CD14-positive monocyte (primary cell): ENCODE measurements at regions not wholly inside any gene's neighbourhood (a gene's known extent, or its start where the extent isn't known, plus 50 kb on each side); places are given as distances from the start of the nearest gene placed in this dataset.

Experiments
- DNase-seq, 3 donors: peaks; one replicate each; pipeline ENCODE4 v3.0.0-alpha.2; 2011 to 2022
- H2AFZ ChIP-seq: 2 replicates; pipeline ENCODE4 v1.6.0; 2012; ENCODE audit warnings: mild to moderate bottlenecking, low read depth, low read length, inconsistent platforms; ENCODE audit not compliant: insufficient read depth, poor library complexity, severe bottlenecking
- H3K27ac ChIP-seq, 2 donors: 1 replicate in 1 of 2; 2 replicates in 1 of 2; pipeline ENCODE4 v1.5.1; 2012 to 2013; ENCODE audit warnings: low read length in 2 of 2, control low read depth in 1 of 2, inconsistent platforms in 1 of 2, low read depth in 1 of 2, mild to moderate bottlenecking in 1 of 2
- H3K27me3 ChIP-seq, 2 donors: one replicate each; pipeline versions ENCODE4 v1.6.0 to v1.6.1; 2011 to 2013; ENCODE audit warnings: low read length in 2 of 2; ENCODE audit not compliant: control insufficient read depth in 2 of 2, insufficient read depth in 2 of 2
- H3K36me3 ChIP-seq, 2 donors: replicated peaks in 1 of 2; 1 replicate in 1 of 2; 2 replicates in 1 of 2; pipeline versions ENCODE4 v1.5.1 to v1.6.1; 2012 to 2013; ENCODE audit warnings: low read length in 2 of 2, control low read depth in 1 of 2, inconsistent platforms in 1 of 2, mild to moderate bottlenecking in 1 of 2; ENCODE audit not compliant: insufficient read depth in 2 of 2, control insufficient read depth in 1 of 2
- H3K4me1 ChIP-seq, 2 donors: 1 replicate in 1 of 2; 2 replicates in 1 of 2; pipeline versions ENCODE4 v1.5.1 to v1.6.1; 2012 to 2013; ENCODE audit warnings: low read length in 2 of 2, control low read depth in 1 of 2, inconsistent platforms in 1 of 2, mild to moderate bottlenecking in 1 of 2, moderate library complexity in 1 of 2; ENCODE audit not compliant: insufficient read depth in 2 of 2, control insufficient read depth in 1 of 2
- H3K4me2 ChIP-seq: replicated peaks from 2 replicates; pipeline ENCODE3; 2012; ENCODE audit warnings: low read length, moderate library complexity, mild to moderate bottlenecking; ENCODE audit not compliant: poor library complexity, severe bottlenecking; ENCODE audit errors: extremely low read depth
- H3K4me3 ChIP-seq, 3 experiments: fragments of 200-600 bp in 1 of 3; sonication (generic) in 1 of 3; replicated peaks in 1 of 3; 1 replicate in 2 of 3; 2 replicates in 1 of 3; pipeline ENCODE4 v1.5.1; 2011 to 2013; ENCODE audit warnings: low read length in 3 of 3, mild to moderate bottlenecking in 3 of 3, control low read depth in 2 of 3, low read depth in 2 of 3, inconsistent platforms in 1 of 3, moderate library complexity in 1 of 3
- H3K79me2 ChIP-seq: 2 replicates; pipeline ENCODE4 v1.6.0; 2012; ENCODE audit warnings: mild to moderate bottlenecking, control low read depth, inconsistent platforms, low read length, moderate library complexity; ENCODE audit not compliant: insufficient read depth
- H3K9ac ChIP-seq: 2 replicates; pipeline ENCODE4 v1.6.0; 2017; ENCODE audit warnings: low read length, mild to moderate bottlenecking; ENCODE audit not compliant: insufficient read depth, poor library complexity, severe bottlenecking
- H3K9me3 ChIP-seq, 2 donors: replicated peaks in 1 of 2; 1 replicate in 1 of 2; 2 replicates in 1 of 2; pipeline versions ENCODE4 v1.5.1 to v1.6.1; 2012 to 2013; ENCODE audit warnings: low read length in 2 of 2, control low read depth in 1 of 2; ENCODE audit not compliant: control insufficient read depth in 1 of 2, insufficient read depth in 1 of 2
- H4K20me1 ChIP-seq: 2 replicates; pipeline ENCODE4 v1.6.0; 2012; ENCODE audit warnings: mild to moderate bottlenecking, low read length, control low read depth, moderate library complexity; ENCODE audit not compliant: insufficient read depth
- H3K27ac Mint-ChIP-seq, 7 donors: one replicate each; pipeline ENCODE4 v1.8.0; 2020; ENCODE audit warnings: mild to moderate bottlenecking in 7 of 7, mixed read lengths in 7 of 7, moderate library complexity in 6 of 7, inconsistent platforms in 2 of 7
- H3K27me3 Mint-ChIP-seq, 3 donors: one replicate each; pipeline ENCODE4 v1.8.0; 2021 to 2022; ENCODE audit warnings: low read depth in 3 of 3, mild to moderate bottlenecking in 3 of 3, mixed read lengths in 3 of 3, moderate library complexity in 3 of 3, inconsistent platforms in 1 of 3
- H3K36me3 Mint-ChIP-seq, 2 donors: one replicate each; pipeline ENCODE4 v1.8.0; 2020; ENCODE audit warnings: mixed read lengths in 2 of 2, inconsistent platforms in 1 of 2, mild to moderate bottlenecking in 1 of 2
- H3K4me1 Mint-ChIP-seq: one replicate; pipeline ENCODE4 v1.8.0; 2020; ENCODE audit warnings: mild to moderate bottlenecking, mixed read lengths
- H3K4me3 Mint-ChIP-seq, 2 donors: one replicate each; pipeline ENCODE4 v1.8.0; 2020; ENCODE audit warnings: mild to moderate bottlenecking in 2 of 2, mixed read lengths in 2 of 2, moderate library complexity in 1 of 2
- H3K9me3 Mint-ChIP-seq, 7 donors: one replicate each; pipeline ENCODE4 v1.8.0; 2020 to 2022; ENCODE audit warnings: mixed read lengths in 7 of 7, mild to moderate bottlenecking in 6 of 7, moderate library complexity in 6 of 7, inconsistent platforms in 2 of 7
- CTCF ChIP-seq: fragments of 200-600 bp; IDR thresholded peaks from one replicate; pipeline ENCODE4 v1.8.0; 2022; ENCODE audit warnings: antibody characterized with exemption, mild to moderate bottlenecking
- WGBS: methylation state at CpG from one replicate; pipeline ENCODE4 v1.1.5; 2013; ENCODE audit warnings: missing lambda C conversion rate; ENCODE audit not compliant: insufficient coverage; 5-methylcytosine and 5-hydroxymethylcytosine counted together
- intact Hi-C, 2 donors: fragments of 100-400 bp; cut with micrococcal nuclease; formaldehyde crosslinking; loops; one replicate each; pipeline versions ENCODE4 v1.15.0 to v1.15.1; 2023

GRCh38 chr5:171628633-171628974, 157.0 kb upstream of the SMIM23 start:
- no peak for DNase-seq
- H3K36me3 Mint-ChIP-seq, result no peaks in the 10 kb centered on the region
- TF ChIP-seq CTCF, result no peak
- Histone ChIP-seq H3K9ac (no peak overlapping the region), H3K4me2 (no peak overlapping the region), H3K27me3 (no peaks in the 10 kb centered on the region), H3K79me2 (no peaks in the 10 kb centered on the region), H3K4me1 (peaks cover 18 to 23% of the 10 kb centered on the region in 2 donors), H3K27ac (no peak overlapping the region), H4K20me1 (no peaks in the 10 kb centered on the region), H3K9me3 (no peaks in the 10 kb centered on the region), H2AFZ (peak overlapping the region; percentile 68), H3K4me3 (no peak overlapping the region), H3K36me3 (no peaks in the 10 kb centered on the region)
- H3K9me3 Mint-ChIP-seq, result no peaks in the 10 kb centered on the region
- no peak overlapping the region for H3K4me3 Mint-ChIP-seq
- WGBS, result 76% methylated on average over 4 of the region's 6 CpGs
- H3K27me3 Mint-ChIP-seq, result peaks cover 0 to 4% (median 1%) of the 10 kb centered on the region in 3 donors
- intact Hi-C loops, result no loop called here
- no peak overlapping the region for H3K27ac Mint-ChIP-seq
- H3K4me1 Mint-ChIP-seq, result peaks cover 33% of the 10 kb centered on the region

GRCh38 chr5:171629221-171629620, 156.4 kb upstream of the SMIM23 start:
- H3K9ac ChIP-seq, result no peak overlapping the region
- H3K36me3 Mint-ChIP-seq, result no peaks in the 10 kb centered on the region
- no peaks in the 10 kb centered on the region for H3K9me3 ChIP-seq
- peak overlapping the region; percentile 62 for H3K4me2 ChIP-seq
- no peaks in the 10 kb centered on the region for H3K79me2 ChIP-seq
- H3K4me1 Mint-ChIP-seq, result peaks cover 40% of the 10 kb centered on the region
- H3K9me3 Mint-ChIP-seq, result no peaks in the 10 kb centered on the region
- H3K27ac Mint-ChIP-seq, result no peak overlapping the region
- H4K20me1 ChIP-seq, result no peaks in the 10 kb centered on the region
- H2AFZ ChIP-seq, result peak overlapping the region; percentile 68
- no peak for DNase-seq
- no peak for TF ChIP-seq CTCF
- peak overlapping the region in 1 of 2 donors; percentile 84 for H3K4me3 Mint-ChIP-seq
- peaks cover 25 to 29% of the 10 kb centered on the region in 2 donors for H3K4me1 ChIP-seq
- intact Hi-C loops, result no loop called here
- 27% methylated on average over 4 of the region's 7 CpGs for WGBS
- peaks cover 0 to 4% (median 1%) of the 10 kb centered on the region in 3 donors for H3K27me3 Mint-ChIP-seq
- H3K36me3 ChIP-seq, result no peaks in the 10 kb centered on the region
- H3K4me3 ChIP-seq, result peak overlapping the region in 1 of 3 experiments; percentile 62
- H3K27ac ChIP-seq, result no peak overlapping the region
- no peaks in the 10 kb centered on the region for H3K27me3 ChIP-seq
